ENCODE measurements at regions not wholly inside any gene's neighbourhood (a gene's known extent, or its start where the extent isn't known, plus 50 kb on each side); places are given as distances from the start of the nearest gene placed in this dataset.
"Not testable (repeated sequence)": the region's sequence is repeated elsewhere in the genome, so short reads cannot be mapped to it uniquely, and the experiment has no call there.

- peak; percentile 58 for DNase-seq (ENCODE audit: low spot score)
Observed at GRCh38 chr18:28267878-28268625, 91.1 kb upstream of the CDH2 start.

GRCh38 chr18:28267276-28267675 is 90.3 kb upstream of the CDH2 start:
- no peak for DNase-seq (ENCODE audit: low spot score)

GRCh38 chr18:28256166-28256565 is 79.2 kb upstream of the CDH2 start:
- DNase-seq (ENCODE audit: low spot score), result no peak

GRCh38 chr18:28248653-28249052 is 71.7 kb upstream of the CDH2 start:
- no peak for DNase-seq (ENCODE audit: low spot score)

- not testable (repeated sequence) for DNase-seq (ENCODE audit: low spot score)
Observed at GRCh38 chr18:28240626-28241025, 63.7 kb upstream of the CDH2 start.

GRCh38 chr18:28236487-28236886 is 59.6 kb upstream of the CDH2 start:
- no peak for DNase-seq (ENCODE audit: low spot score)

Data from GM03348 (cell line).